GM12878 (cell line): ENCODE measurements at regions not wholly inside any gene's neighbourhood (a gene's known extent, or its start where the extent isn't known, plus 50 kb on each side); places are given as distances from the start of the nearest gene placed in this dataset.

Source experiments
- CBX3 ChIP-seq: fragments of 200-600 bp; sonication (generic); IDR thresholded peaks from 2 replicates; pipeline ENCODE4 v1.6.1; 2016; ENCODE audit warnings: low read depth, borderline replicate concordance
- CBX5 ChIP-seq: sonication (generic); IDR thresholded peaks from 2 replicates; pipeline ENCODE4 v1.6.1; 2016; ENCODE audit warnings: low read depth, moderate library complexity, mild to moderate bottlenecking, inconsistent platforms
- CREB1 ChIP-seq: IDR thresholded peaks from 2 replicates; pipeline ENCODE4 v1.6.1; 2012; ENCODE audit warnings: low read depth, mild to moderate bottlenecking, inconsistent platforms
- EZH2 ChIP-seq: IDR thresholded peaks from 2 replicates; pipeline ENCODE4 v1.6.1; 2012; ENCODE audit warnings: low read depth, mild to moderate bottlenecking, control low read depth, inconsistent platforms, low read length, borderline replicate concordance; ENCODE audit not compliant: control insufficient read depth
- GABPA ChIP-seq: IDR thresholded peaks from 2 replicates; pipeline ENCODE4 v1.6.1; 2014; ENCODE audit warnings: antibody characterized with exemption, low read depth, mild to moderate bottlenecking, inconsistent platforms
- HCFC1 ChIP-seq: fragments of 150-350 bp; IDR thresholded peaks from 2 replicates; pipeline ENCODE4 v1.6.1; 2014; ENCODE audit warnings: low read length
- MXI1 ChIP-seq: fragments of 150-350 bp; IDR thresholded peaks from 2 replicates; pipeline ENCODE4 v1.6.1; 2011; ENCODE audit warnings: low read depth, mild to moderate bottlenecking, inconsistent platforms, low read length, improper control_type of control experiment
- NRF1 ChIP-seq: conservative IDR thresholded peaks from 2 replicates; pipeline ENCODE4 v1.6.1; 2011; ENCODE audit warnings: mild to moderate bottlenecking, low read depth, low read length, improper control_type of control experiment
- TARDBP ChIP-seq: IDR thresholded peaks from 2 replicates; pipeline ENCODE4 v1.6.1; 2016; ENCODE audit warnings: borderline replicate concordance
- ZNF217 ChIP-seq: fragments of 450-650 bp; IDR thresholded peaks from 2 replicates; pipeline ENCODE4 v1.6.1; 2017; ENCODE audit warnings: antibody characterized with exemption, mild to moderate bottlenecking
- ZNF24 ChIP-seq: fragments of 450-650 bp; IDR thresholded peaks from 2 replicates; pipeline ENCODE4 v1.6.1; 2017; ENCODE audit warnings: antibody characterized with exemption, mild to moderate bottlenecking
- TF ChIP-seq, protein P1 (sequence below), 3 experiments: IDR thresholded peaks in 2 of 3; conservative IDR thresholded peaks in 1 of 3; 2 replicates each; pipeline ENCODE4 v1.5.1; 2011; ENCODE audit warnings: low read depth in 3 of 3, low read length in 3 of 3, mild to moderate bottlenecking in 3 of 3, control low read depth in 2 of 3, moderate library complexity in 2 of 3, inconsistent platforms in 1 of 3, mixed read lengths in 1 of 3; ENCODE audit not compliant: control insufficient read depth in 2 of 3, insufficient read depth in 1 of 3; ENCODE audit errors: extremely low read depth in 1 of 3
- TF ChIP-seq, protein P2 (sequence below): IDR thresholded peaks from 2 replicates; pipeline ENCODE4 v1.6.1; 2012; ENCODE audit warnings: low read depth, low read length, improper control_type of control experiment
- TF ChIP-seq, protein P3 (sequence below): IDR thresholded peaks from 2 replicates; pipeline ENCODE4 v1.6.1; 2011; ENCODE audit warnings: low read depth, mild to moderate bottlenecking, low read length, moderate library complexity, borderline replicate concordance; ENCODE audit errors: extremely low read depth

DNA sequence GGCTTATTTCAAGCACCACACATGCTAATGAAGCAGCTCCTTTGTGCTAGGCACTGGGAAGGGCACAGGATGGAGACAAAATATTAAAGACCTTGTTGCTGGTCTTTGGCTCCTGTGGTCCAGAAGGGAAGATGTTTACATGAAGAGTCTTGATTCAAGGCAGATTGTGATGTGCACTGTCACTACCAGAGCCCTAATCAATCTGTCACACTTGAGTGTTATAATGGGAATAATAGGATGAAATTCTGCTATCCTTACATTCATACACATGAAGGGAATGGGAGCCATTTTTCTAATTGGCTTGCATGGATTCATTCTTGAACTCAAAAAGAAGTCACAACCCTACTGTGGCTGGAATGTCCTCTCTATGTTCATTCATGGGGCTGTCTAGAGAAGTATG, 203.0 kb downstream of the SEC61B start:
- no peak for TF ChIP-seq CREB1
- TF ChIP-seq, protein P1, sequence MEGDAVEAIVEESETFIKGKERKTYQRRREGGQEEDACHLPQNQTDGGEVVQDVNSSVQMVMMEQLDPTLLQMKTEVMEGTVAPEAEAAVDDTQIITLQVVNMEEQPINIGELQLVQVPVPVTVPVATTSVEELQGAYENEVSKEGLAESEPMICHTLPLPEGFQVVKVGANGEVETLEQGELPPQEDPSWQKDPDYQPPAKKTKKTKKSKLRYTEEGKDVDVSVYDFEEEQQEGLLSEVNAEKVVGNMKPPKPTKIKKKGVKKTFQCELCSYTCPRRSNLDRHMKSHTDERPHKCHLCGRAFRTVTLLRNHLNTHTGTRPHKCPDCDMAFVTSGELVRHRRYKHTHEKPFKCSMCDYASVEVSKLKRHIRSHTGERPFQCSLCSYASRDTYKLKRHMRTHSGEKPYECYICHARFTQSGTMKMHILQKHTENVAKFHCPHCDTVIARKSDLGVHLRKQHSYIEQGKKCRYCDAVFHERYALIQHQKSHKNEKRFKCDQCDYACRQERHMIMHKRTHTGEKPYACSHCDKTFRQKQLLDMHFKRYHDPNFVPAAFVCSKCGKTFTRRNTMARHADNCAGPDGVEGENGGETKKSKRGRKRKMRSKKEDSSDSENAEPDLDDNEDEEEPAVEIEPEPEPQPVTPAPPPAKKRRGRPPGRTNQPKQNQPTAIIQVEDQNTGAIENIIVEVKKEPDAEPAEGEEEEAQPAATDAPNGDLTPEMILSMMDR (IDR thresholded peaks at IDR 0.05 in 2 of 3, conservative IDR thresholded peaks at IDR 0.05 in 1 of 3; ENCODE audit: control insufficient read depth in 2 of 3, extremely low read depth in 1 of 3, insufficient read depth in 1 of 3, low read depth in 3 of 3, low read length in 3 of 3) = no peak
- no peak for TF ChIP-seq NRF1
- TF ChIP-seq HCFC1 = no peak
- TF ChIP-seq, protein P2, sequence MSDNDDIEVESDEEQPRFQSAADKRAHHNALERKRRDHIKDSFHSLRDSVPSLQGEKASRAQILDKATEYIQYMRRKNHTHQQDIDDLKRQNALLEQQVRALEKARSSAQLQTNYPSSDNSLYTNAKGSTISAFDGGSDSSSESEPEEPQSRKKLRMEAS = no peak
- no peak for TF ChIP-seq GABPA
- no peak for TF ChIP-seq CBX3
- TF ChIP-seq, protein P3, sequence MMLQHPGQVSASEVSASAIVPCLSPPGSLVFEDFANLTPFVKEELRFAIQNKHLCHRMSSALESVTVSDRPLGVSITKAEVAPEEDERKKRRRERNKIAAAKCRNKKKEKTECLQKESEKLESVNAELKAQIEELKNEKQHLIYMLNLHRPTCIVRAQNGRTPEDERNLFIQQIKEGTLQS = no peak
- TF ChIP-seq MXI1 = no peak
- TF ChIP-seq EZH2 = no peak
- TF ChIP-seq CBX5 = no peak
- no peak for TF ChIP-seq ZNF217
- TF ChIP-seq TARDBP = no peak
- no peak for TF ChIP-seq ZNF24
